Heart left ventricle (tissue), 16 donors: ENCODE measurements at regions not wholly inside any gene's neighbourhood (a gene's known extent, or its start where the extent isn't known, plus 50 kb on each side); places are given as distances from the start of the nearest gene placed in this dataset.
A peak's percentile ranks its signal among the peaks of the same experiment; 100 is the strongest.

Experiments
- ATAC-seq, 4 donors: fragments of 200-7000 bp; cut with Tn5 transposase; one replicate each; pipeline ENCODE4 v1.9.1; 2020 to 2022; ENCODE audit warnings: moderate library complexity in 4 of 4, mild to moderate bottlenecking in 3 of 4, moderate number of reproducible peaks in 1 of 4
- DNase-seq, 5 donors: peaks; one replicate each; pipeline ENCODE4 v3.0.0-alpha.2; 2020
- H3K27ac ChIP-seq, 12 donors: fragments of 200-600 bp; sonication (generic) in 4 of 12; one replicate each; pipeline versions ENCODE4 v1.5.0 to v1.8.0; 2016 to 2022; ENCODE audit warnings: mild to moderate bottlenecking in 2 of 12
- H3K27me3 ChIP-seq, 9 donors: fragments of 200-600 bp; sonication (generic) in 2 of 9; one replicate each; pipeline versions ENCODE4 v1.5.1 to v1.8.0; 2016 to 2022; ENCODE audit warnings: mild to moderate bottlenecking in 3 of 9
- H3K36me3 ChIP-seq, 9 donors: fragments of 200-600 bp; sonication (generic) in 2 of 9; one replicate each; pipeline versions ENCODE4 v1.5.0 to v1.8.0; 2018 to 2022; ENCODE audit warnings: mild to moderate bottlenecking in 2 of 9
- H3K4me1 ChIP-seq, 12 donors: fragments of 200-600 bp; sonication (generic) in 4 of 12; one replicate each; pipeline versions ENCODE4 v1.5.0 to v1.8.0; 2016 to 2022; ENCODE audit warnings: mild to moderate bottlenecking in 3 of 12
- H3K4me3 ChIP-seq, 12 donors: fragments of 200-600 bp; sonication (generic) in 4 of 12; one replicate each; pipeline versions ENCODE4 v1.5.0 to v1.8.0; 2017 to 2022; ENCODE audit warnings: mild to moderate bottlenecking in 9 of 12, moderate library complexity in 4 of 12
- H3K9me3 ChIP-seq, 12 donors: fragments of 200-600 bp; sonication (generic) in 4 of 12; one replicate each; pipeline versions ENCODE4 v1.5.0 to v1.8.0; 2016 to 2022; ENCODE audit warnings: mild to moderate bottlenecking in 1 of 12
- CTCF ChIP-seq, 12 donors: fragments of 200-600 bp; sonication (generic) in 4 of 12; IDR thresholded peaks; one replicate each; pipeline versions ENCODE4 v1.5.0 to v1.8.0; 2018 to 2022; ENCODE audit warnings: antibody characterized with exemption in 12 of 12, mild to moderate bottlenecking in 5 of 12
- POLR2A ChIP-seq, 2 donors: fragments of 450-650 bp; IDR thresholded peaks; one replicate each; pipeline ENCODE4 v1.6.1; 2017; ENCODE audit warnings: antibody characterized with exemption in 2 of 2, mild to moderate bottlenecking in 2 of 2, moderate library complexity in 2 of 2
- WGBS, 4 donors: extraction: QIAGEN DNeasy Blood & Tissue Kit in 2 of 4; methylation state at CpG; one replicate each; pipeline versions ENCODE4 v1.1.5 to v1.1.7; 2013 to 2018; 5-methylcytosine and 5-hydroxymethylcytosine counted together
- intact Hi-C, 10 donors: fragments of 100-400 bp; cut with DNase I; formaldehyde crosslinking; loops; one replicate each; pipeline versions ENCODE4 v1.11.1 to v1.14.2; 2022
- donor health status: ischemic (EF 13 %, LVEDD 7.1; RV severe dilation, severe dysfunction).
- donor health status: healthy with polysubstance abuse.
- donor health status: DM: no; HTN: yes; CAD: no.
- donor health status: DM: no; HTN: no; CAD: no.
- donor health status: ischemic (EF 25% LVEDD 6.9; RV normal size, moderate dysfunction).
- donor health status: ischemic (EF 25% LVEDD 5.7; RV mildly dilated, moderate dysfunction).
- donor health status: healthy.
- donor health status: DM: yes; HTN: yes; CAD: no.
- donor health status: ischemic (EF 35%, LVEDD 5.7; RV mildly dilated, moderate dysfunction).
- donor health status: nonischemic (EF 11% LVEDD 7.7; RV severe dilation, severe dysfunction).
- donor health status: DM: yes; HTN: yes; CAD: no.
- donor health status: PGD.
- donor health status: ischemic (EF 29% LVEDD 5.4; RV normal size, mild dysfunction).
- donor health status: nonischemic (EF 23%, LVEDD 6.1; RV moderate dilation, normal function).

GRCh38 chr12:28640519-28640918 lies 450.3 kb downstream of the CCDC91 start:
- intact Hi-C loops = no loop called here

GRCh38 chr12:28645436-28645835 lies 455.2 kb downstream of the CCDC91 start:
- Histone ChIP-seq H3K9me3 (peaks cover 0 to 8% (median 0%) of the 10 kb centered on the region in 12 donors), H3K36me3 (no peaks in the 10 kb centered on the region), H3K4me1 (no peaks in the 10 kb centered on the region), H3K27me3 (no peaks in the 10 kb centered on the region), H3K4me3 (no peak overlapping the region), H3K27ac (no peak overlapping the region)
- WGBS, 4 donors = 80 to 94% (median 91%) methylated on average over 6 to 8 of the region's 8 CpGs
- DNase-seq (no peak), ATAC-seq (no peak)
- intact Hi-C loops = no loop called here
- TF ChIP-seq POLR2A (IDR thresholded peaks at IDR 0.05) = no peak
- no peak for TF ChIP-seq CTCF (IDR thresholded peaks at IDR 0.05)

More at GRCh38 chr12:28640519-28640918, 450.3 kb downstream of the CCDC91 start:
- Histone ChIP-seq H3K36me3 (no peaks in the 10 kb centered on the region), H3K9me3 (peaks cover 0 to 8% (median 0%) of the 10 kb centered on the region in 12 donors), H3K27me3 (no peaks in the 10 kb centered on the region), H3K4me3 (no peak overlapping the region), H3K4me1 (no peaks in the 10 kb centered on the region), H3K27ac (no peak overlapping the region)
- 47 to 69% (median 66%) methylated on average over 1 of the region's 1 CpG for WGBS, 4 donors
- TF ChIP-seq CTCF (IDR thresholded peaks at IDR 0.05) (no peak), POLR2A (IDR thresholded peaks at IDR 0.05) (no peak)
- ATAC-seq (no peak), DNase-seq (no peak)

- intact Hi-C loops = no loop called here
- Histone ChIP-seq H3K9me3 (peaks cover 0 to 8% (median 0%) of the 10 kb centered on the region in 12 donors), H3K27me3 (no peaks in the 10 kb centered on the region), H3K4me3 (no peak overlapping the region), H3K36me3 (no peaks in the 10 kb centered on the region), H3K4me1 (no peaks in the 10 kb centered on the region), H3K27ac (no peak overlapping the region)
- DNase-seq (peak in 1 of 5 donors; percentile 33), ATAC-seq (no peak)
- TF ChIP-seq POLR2A (IDR thresholded peaks at IDR 0.05) (no peak), CTCF (IDR thresholded peaks at IDR 0.05) (no peak)
- WGBS, 4 donors = 93 to 96% (median 95%) methylated on average over 13 of the region's 13 CpGs
Measured at GRCh38 chr12:28645891-28646290, 455.6 kb downstream of the CCDC91 start.

- TF ChIP-seq CTCF (IDR thresholded peaks at IDR 0.05) (no peak), POLR2A (IDR thresholded peaks at IDR 0.05) (no peak)
- no peak overlapping the region for H3K4me3 ChIP-seq
- 94 to 100% (median 99%) methylated on average over 1 of the region's 1 CpG for WGBS, 4 donors
- no peak for ATAC-seq
- DNase-seq = no peak
- intact Hi-C loops = no loop called here
- no peaks in the 10 kb centered on the region for H3K36me3 ChIP-seq
- no peaks in the 10 kb centered on the region for H3K27me3 ChIP-seq
- peaks cover 0 to 7% (median 0%) of the 10 kb centered on the region in 12 donors for H3K9me3 ChIP-seq
- H3K4me1 ChIP-seq = no peaks in the 10 kb centered on the region
- no peak overlapping the region for H3K27ac ChIP-seq
Measured at GRCh38 chr12:28650906-28651305, 460.6 kb downstream of the CCDC91 start.
